ENCODE measurements at regions not wholly inside any gene's neighbourhood (a gene's known extent, or its start where the extent isn't known, plus 50 kb on each side); places are given as distances from the start of the nearest gene placed in this dataset.
"Not testable (repeated sequence)": the region's sequence is repeated elsewhere in the genome, so short reads cannot be mapped to it uniquely, and the experiment has no call there.

GRCh38 chr3:75840160-75840559 lies 54.8 kb upstream of the ZNF717 start:
- DNase-seq: not testable (repeated sequence)

DNA sequence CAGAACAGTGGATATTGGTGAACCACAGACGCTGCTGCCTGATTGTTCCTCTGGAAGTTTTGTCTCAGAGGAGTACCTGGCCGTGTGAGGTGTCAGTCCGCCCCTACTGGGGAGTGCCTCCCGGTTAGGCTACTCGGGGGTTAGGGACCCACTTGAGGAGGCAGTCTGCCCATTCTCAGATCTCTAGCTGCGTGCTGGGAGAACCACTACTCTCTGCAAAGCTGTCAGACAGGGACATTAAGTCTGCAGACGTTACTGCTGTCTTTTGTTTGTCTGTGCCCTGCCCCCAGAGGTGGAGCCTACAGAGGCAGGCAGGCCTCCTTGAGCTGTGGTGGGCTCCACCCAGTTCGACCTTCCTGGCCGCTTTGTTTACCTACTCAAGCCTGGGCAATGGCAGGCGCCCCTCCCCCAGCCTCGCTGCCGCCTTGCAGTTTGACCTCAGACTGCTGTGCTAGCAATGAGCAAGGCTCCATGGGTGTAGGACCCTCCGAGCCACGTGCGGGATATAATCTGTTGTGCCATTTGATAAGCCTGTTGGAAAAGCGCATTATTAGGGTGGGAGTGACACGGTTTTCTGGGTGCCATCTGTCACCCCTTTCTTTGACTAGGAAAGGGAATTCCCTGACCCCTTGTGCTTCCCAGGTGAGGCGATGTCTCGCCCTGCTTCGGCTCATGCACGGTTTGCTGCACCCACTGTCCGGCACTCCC lies 65.1 kb upstream of the ZNF717 start:
- DNase-seq: not testable (repeated sequence)

GRCh38 chr3:75863130-75863529 lies 77.8 kb upstream of the ZNF717 start:
- no peak for DNase-seq

- no peak for DNase-seq
Measured at GRCh38 chr3:75863878-75864277, 78.5 kb upstream of the ZNF717 start.

GRCh38 chr3:75883719-75884118 lies 98.4 kb upstream of the ZNF717 start:
- DNase-seq: not testable (repeated sequence)

DNA sequence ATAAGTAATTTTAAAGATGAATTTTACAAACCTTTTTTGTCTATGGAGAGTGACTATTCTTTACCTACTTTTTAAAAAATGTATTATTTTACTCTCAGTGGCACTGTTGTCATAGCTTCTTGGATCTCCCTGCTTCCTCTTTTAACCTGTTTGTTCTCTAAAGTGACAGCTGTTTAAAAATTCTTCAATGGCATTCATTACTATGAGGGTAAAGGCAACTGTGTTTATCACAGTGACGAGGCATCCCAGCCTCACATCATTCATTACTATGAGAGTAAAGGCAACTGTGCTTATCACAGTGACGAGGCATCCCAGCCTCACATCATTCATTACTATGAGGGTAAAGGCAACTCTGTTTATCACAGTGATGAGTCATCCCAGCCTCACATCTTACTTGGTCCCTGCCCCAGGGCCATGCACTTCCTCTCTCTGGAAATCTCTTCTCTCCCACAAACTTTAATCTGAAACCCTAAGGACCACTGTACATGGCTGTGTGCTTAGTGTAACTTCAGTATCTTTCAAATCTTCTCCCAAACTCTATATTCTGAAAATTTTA lies 101.7 kb upstream of the ZNF717 start:
- no peak for DNase-seq

GRCh38 chr3:75894234-75894633 lies 108.9 kb upstream of the ZNF717 start:
- DNase-seq: no peak

DNA sequence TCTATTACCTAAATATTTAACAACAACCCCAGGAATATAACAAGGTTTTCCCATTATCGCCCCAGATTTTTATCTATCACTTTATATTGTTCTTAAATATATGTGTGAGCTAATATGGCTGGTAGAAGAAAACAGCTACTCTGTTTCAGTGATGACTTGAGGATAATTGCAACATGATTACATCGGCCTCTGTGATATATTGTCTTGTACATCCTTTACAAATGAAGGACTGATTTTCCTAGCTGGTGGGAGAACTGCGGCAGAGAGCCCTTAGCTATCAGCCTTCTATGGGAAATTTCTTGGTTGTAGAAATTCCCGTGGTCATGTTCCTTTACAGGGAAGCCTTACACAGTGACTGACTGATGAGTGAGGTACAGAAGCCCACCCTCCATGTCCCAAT lies 110.9 kb upstream of the ZNF717 start:
- DNase-seq: no peak

GRCh38 chr3:75901446-75901845 lies 116.1 kb upstream of the ZNF717 start:
- not testable (repeated sequence) for DNase-seq

DNA sequence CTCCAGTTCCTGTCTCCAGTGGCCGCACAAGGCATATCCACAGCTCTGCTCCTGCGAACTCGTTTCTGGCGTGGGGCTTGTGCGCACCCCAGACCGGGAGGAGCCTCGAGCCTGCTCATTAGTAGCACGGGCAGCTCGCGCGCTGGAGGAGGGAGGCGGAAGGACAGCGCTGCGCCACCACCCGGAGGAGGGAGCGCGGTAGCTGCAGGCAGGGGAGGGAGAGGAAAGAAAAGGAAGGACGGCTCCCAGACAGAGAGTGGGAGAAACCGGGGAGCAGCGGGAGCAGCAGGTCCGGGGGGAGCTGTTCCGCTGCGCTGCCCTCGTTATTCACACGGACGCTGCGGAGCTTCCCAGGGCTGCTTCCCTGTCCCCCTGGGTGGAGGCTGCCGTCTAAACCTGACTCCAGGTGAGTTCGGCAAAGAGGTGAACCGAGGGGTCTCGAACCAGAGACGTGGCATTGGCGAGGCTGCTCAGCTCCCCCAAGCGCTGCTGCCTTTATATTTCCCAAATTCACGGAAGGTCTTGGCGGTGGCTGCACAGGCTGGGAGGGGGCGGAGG lies 121.3 kb upstream of the ZNF717 start:
- peak; percentile 1 for DNase-seq

DNA sequence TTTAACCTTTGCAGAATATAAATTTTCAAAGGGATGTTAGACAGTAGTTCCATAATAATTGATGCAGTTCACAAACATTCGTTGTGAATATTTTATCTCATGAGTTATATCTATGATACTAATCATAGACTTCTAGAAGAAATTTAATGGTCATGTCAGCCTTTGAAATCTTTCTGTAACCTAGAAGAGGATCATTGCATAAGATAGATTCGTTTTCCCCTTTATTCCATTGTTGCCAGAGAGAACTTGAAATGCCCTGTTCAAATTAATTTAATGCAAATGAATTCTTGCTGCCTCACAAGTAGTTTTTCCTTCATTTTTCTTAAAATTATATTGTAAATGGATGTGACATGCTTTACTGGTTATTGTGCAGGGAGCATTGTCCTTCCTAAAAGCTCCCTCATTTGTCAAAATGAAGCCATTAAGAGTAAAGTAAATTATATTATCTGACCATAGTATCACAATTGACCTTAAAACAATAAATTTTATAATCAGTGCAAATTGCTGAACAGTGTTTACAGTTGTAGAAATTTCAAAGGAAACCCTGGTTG lies 128.5 kb upstream of the ZNF717 start:
- DNase-seq: no peak

DNA sequence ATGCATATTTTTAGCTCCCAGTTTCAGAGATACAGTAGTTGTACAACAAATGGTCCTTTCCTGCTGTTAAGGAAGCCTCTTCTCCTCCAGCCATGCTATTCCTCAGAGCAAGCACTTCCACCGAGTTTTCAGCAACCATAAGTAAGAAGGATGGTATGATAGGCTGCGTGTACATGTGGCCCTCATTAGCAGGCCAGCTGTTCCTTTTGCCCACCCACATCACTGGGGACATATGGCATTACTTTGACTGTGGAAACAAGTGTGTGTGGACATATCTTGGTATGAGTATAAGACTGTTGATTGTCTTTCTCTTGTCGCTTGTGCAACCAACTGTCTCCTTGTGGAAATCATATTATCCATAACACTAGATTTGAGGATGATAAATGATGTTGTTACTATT lies 129.4 kb upstream of the ZNF717 start:
- DNase-seq: not testable (repeated sequence)

GRCh38 chr3:75938921-75939320 lies 153.6 kb upstream of the ZNF717 start:
- no peak for DNase-seq

GRCh38 chr3:75951941-75952340 lies 166.6 kb upstream of the ZNF717 start:
- DNase-seq: no peak

DNA sequence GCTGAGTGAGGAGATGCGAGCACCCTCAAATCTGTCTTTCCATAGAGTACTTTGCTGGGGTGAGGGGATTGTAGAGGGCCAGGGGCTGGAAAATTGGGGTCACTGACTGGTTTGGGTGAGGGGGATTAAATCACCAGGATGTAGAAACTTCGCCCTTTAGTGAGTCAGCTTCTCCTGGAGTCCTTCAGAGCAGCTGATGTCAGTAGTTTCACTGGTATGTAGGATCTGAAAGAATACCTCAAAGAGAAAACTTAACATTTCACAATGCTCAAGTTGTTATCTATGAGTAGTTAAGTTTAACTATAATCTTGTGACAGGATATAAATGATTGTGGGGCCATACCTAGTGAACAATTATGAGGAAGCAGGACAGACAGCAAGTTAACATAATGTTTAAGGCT lies 174.7 kb upstream of the ZNF717 start:
- DNase-seq: not testable (repeated sequence)

DNA sequence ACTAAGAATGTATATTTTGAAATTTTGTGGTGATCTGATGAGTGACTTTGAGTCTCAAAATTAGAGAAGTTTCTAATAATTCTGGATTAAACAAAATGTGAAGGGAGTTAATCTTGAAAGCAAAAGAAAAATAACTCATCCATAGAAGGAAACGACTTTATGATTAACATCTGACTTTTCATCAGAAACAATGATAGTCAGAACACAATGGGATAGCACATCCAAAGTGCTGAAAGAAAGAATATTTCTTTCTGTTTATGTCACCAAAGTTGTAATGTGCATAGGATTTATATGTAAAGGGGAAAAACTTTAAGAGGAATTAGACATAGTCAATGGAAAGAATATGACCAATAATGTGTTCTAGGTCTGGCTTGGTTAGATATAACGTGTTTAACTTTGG lies 176.7 kb upstream of the ZNF717 start:
- not testable (repeated sequence) for DNase-seq

DNA sequence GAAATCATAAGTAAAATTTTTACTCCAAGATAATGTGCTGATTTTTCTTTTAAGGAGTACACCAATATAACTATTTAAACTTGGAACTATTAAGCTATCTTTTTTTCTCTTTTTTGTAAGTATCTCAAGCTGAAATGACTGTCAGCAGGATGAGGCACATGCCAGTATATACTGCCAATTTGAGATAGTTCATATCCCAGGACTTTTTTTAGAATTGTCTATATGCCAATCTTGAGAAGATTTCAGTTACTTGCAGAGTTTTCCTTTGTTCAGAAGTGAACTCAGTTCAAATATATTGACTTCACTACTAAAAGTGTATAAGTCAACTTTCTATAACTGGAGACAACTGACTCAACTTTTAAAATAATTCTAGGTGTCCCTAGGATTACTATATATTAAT lies 181.7 kb upstream of the ZNF717 start:
- DNase-seq: no peak

GRCh38 chr3:75978686-75979085 lies 193.3 kb upstream of the ZNF717 start:
- no peak for DNase-seq

- DNase-seq: no peak
Measured at GRCh38 chr3:75981401-75981800, 196.1 kb upstream of the ZNF717 start.

GRCh38 chr3:75982151-75982550 lies 196.8 kb upstream of the ZNF717 start:
- no peak for DNase-seq

- DNase-seq: no peak
Measured at GRCh38 chr3:75983111-75983510, 197.8 kb upstream of the ZNF717 start.

DNA sequence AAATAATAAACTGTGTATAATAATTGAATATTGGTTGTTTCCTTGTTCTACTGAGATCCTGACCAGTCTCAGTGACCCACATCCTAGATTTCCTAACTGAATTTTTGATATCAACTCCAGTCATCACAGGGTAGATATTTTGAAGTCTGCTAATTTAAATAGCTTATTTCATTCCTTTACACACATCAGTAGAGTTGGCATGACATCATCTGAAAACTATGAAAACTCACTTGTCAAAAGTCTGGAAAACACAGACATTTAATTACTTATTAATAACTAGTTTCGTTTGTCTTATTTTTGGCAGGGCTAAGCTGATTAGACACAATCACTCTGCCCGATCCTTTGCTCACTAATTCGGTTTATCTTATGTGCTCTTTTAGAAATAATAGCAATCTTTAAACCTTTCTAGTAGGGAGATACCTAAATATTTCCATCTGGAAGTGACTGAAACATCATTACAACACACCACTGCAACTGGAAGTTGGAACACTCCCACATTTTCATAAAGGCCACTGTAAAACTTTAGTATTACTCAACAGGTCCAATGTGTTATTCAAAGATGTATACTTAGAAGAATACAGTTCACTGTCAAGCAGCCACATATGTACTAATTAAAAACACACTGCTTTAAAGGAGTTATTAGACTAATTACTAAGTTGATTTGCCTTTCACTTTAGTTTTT lies 198.4 kb upstream of the ZNF717 start:
- DNase-seq: no peak

DNA sequence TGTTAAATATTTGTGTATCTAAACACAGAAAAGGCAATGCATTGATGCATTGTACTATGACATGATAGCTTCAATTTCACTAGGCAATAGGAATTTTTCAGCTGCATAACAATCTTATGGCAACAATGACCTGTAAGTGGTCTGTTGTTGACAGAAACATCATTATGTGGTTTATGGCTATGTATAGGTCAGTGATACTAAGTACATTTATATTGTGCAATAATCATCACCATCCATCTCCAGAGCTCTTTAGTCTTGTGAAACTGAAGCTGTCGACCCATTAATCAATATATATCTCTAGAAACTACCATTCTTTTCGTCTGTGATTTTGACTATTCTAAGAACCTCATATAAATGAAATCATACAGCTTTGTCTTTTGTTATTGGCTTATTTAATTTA lies 200.1 kb upstream of the ZNF717 start:
- DNase-seq: no peak

DNA sequence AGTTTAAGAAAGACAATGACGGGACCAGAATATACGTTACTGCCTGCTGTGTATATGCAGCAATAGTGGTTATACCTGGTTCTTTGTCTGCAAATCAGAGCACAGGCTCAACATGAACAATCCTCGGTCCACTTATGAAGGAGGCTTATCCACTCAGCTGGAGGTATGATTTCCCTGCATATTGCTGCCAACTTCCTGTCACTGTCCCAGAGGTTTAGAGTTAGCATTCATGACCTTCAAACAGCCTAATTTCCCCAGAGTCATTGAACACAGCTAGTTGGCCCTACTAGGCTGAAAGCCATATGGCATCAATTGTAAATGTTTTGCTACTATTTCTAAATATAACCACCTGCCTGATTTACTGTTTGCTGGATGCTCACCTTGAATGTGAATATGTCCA lies 224.9 kb upstream of the ZNF717 start:
- DNase-seq: no peak

Data from hematopoietic multipotent progenitor cell treated with erythropoietin and hydrocortisone succinate and interleukin-3 and kit ligand, for 6 days (in vitro differentiated cells).